Body of pancreas (tissue), 4 donors: ENCODE measurements at regions not wholly inside any gene's neighbourhood (a gene's known extent, or its start where the extent isn't known, plus 50 kb on each side); places are given as distances from the start of the nearest gene placed in this dataset.

Source experiments
- CTCF ChIP-seq, 7 experiments: fragments of 450-650 bp in 4 of 7; fragments of 200-600 bp in 3 of 7; sonication (generic) in 3 of 7; IDR thresholded peaks; one replicate each; pipeline ENCODE4 v1.5.1; 2016 to 2019; ENCODE audit warnings: antibody characterized with exemption in 7 of 7
- POLR2A ChIP-seq, 3 donors: fragments of 450-650 bp; IDR thresholded peaks; one replicate each; pipeline ENCODE4 v1.6.1; 2016; ENCODE audit warnings: antibody characterized with exemption in 3 of 3, mild to moderate bottlenecking in 2 of 3

- TF ChIP-seq CTCF (IDR thresholded peaks at IDR 0.05): no peak
- no peak for TF ChIP-seq POLR2A (IDR thresholded peaks at IDR 0.05)
These were observed 159.3 kb upstream of the TARS1 start for GRCh38 chr5:33281431-33281843.
